Stimulated activated CD8-positive, alpha-beta memory T cell treated with anti-CD3 and anti-CD28 coated beads, Interleukin-15, amount 100 ng/mL, for 24 hours (primary cell): ENCODE measurements at regions not wholly inside any gene's neighbourhood (a gene's known extent, or its start where the extent isn't known, plus 50 kb on each side); places are given as distances from the start of the nearest gene placed in this dataset.
"Not testable (repeated sequence)": the region's sequence is repeated elsewhere in the genome, so short reads cannot be mapped to it uniquely, and the experiment has no call there.

Experiments
- DNase-seq: peaks from one replicate; pipeline ENCODE4 v3.0.0-alpha.2; 2020; ENCODE audit warnings: low read depth

DNA sequence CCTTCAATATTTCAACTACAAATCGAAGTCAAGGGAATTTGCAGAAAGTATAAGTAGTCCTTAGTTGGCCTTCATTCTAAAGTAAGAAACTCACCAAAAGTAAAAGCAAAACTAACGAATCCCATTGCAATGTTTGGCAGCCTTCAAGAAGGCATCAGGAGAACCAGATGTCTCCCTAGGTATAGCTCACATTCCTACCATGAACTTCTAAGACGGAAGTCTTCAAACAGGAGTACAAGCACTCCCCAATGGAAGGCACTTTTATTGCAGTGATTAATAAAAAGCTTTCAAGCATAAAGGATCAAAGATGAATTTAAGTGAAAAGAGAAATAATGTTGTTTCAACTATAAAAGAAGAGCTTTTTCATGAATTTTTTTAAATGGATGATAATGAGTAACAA is 236.0 kb upstream of the NR5A2 start:
- DNase-seq, result no peak

- DNase-seq, result no peak
Measured at GRCh38 chr1:199792874-199793273, 234.6 kb upstream of the NR5A2 start.

DNA sequence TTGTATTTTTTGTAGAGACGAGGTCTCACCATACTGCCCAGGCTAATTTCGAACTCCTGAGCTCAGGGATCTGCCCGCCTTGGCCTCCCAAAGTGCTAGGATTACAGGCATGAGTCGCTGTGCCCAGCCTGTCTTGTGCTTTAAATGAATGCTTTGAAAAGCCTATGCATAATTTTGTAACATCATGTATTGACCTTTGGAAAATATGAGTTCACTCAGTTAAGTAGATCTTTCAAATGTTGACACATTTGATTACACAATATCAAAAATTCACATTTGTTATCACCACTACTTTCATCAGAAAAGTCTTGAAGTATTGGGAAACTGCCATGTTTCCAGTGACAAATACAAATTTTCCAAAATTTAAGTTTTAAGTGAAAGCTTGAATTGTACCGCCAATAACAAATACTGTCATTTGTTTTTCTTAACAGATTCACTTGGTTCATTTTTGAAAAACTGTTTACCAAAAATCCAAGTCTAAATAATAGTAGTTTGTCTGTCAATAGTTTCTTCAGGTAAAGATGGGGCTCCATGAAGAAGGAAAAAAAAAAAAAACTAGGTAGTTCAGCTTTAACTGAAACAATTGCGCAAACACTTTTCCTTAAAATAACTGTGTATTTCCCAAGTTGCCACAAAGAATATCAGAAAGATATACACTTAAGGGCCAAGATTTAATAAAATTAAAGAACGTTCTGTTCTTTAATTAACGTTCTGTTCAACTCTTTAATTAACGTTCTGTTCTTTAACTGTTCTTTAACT is 233.2 kb upstream of the NR5A2 start:
- no peak for DNase-seq

DNA sequence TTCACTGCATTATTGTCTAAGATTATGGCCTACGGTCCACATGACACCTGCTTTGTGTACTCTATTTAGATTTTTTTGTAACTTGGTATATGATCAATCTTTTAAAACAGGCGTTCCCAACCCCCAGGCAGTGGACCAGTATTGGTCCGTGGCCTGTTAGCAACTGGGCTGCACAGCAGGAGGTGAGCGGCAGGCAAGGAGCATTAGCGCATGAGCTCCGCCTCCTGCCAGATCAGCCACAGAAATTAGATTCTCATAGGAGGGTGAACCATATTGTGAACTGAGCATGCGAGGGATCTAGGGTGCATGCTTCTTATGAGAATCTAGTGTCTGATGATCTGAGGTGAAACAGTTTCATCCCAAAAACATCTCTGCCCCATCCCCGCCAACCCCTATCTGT is 228.4 kb upstream of the NR5A2 start:
- no peak for DNase-seq

DNA sequence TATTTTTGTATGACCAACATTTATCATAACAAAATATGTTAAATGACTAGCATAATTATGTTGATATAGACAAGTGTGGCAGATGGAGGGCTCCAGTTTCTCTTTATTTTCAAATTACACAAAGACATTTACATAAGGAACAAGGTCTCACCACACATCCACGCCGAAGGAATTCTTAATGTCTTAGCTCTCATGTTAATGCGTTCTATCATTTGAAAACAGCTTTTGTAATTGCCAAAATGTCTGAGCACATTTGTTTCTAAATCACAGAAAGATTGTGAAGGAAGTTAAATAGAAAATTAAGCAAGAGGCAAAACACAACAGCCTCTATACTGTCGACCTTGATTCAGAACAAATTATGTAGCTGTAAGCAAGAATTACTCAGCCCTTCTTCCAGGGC is 223.0 kb upstream of the NR5A2 start:
- DNase-seq, result no peak

DNA sequence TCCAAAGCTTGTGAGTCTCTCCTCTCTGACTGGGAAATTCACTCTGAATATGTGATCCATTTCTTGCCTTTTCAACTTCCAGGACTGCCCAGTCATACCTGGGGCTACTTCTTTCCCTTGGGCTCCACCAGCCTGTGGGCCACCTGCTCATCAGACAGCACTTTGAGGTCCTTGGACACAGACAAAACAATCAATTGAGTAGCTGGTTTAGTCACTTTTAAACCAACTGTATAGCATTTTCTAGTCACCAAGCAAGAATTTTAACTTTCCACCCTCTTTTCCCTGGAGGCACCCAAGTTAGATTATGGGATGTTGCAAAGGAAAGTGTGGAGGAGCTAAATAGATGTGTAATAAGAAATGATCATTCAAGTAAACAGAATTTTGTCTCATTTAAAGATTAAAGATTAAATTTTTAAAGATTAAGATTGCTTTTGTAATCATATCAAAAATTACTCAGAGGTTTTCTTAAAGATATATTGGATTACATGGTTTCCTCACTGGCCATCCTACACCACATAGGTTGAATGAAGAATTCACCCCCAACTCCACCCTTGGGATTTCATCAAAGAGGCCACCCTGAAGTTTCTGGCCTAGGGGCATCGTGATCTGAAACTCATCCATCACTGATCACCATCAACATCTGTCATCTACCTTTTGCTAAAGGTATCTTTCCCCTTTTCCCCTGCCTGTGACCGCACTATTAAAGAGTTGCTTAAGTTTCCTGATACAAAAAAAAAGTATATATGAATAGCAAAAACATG is 219.2 kb upstream of the NR5A2 start:
- no peak for DNase-seq

GRCh38 chr1:199809311-199809710 is 218.2 kb upstream of the NR5A2 start:
- no peak for DNase-seq

GRCh38 chr1:199811163-199811562 is 216.3 kb upstream of the NR5A2 start:
- no peak for DNase-seq

GRCh38 chr1:199813198-199813597 is 214.3 kb upstream of the NR5A2 start:
- DNase-seq, result no peak

DNA sequence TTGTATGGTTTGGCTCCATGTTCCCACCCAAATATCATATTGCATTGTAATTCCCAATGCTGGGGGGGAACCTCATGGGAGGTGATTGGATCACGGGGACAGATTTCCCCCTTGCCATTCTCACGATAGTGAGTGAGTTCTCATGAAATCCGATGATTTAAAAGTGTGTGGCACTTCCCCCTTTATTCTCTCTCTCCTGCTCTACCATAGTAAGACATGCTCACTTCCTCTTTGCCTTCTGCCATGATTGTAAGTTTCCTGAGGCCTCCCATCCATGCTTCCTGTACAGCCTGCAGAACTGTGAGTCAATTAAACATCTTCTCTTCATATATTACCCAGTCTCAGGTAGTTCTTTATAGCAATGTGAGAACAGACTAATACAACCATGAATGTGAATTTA is 211.6 kb upstream of the NR5A2 start:
- no peak for DNase-seq

GRCh38 chr1:199817266-199817665 is 210.2 kb upstream of the NR5A2 start:
- DNase-seq, result no peak

- no peak for DNase-seq
Measured at GRCh38 chr1:199821029-199821779, 206.3 kb upstream of the NR5A2 start.

- DNase-seq, result no peak
Measured at GRCh38 chr1:199832451-199832850, 195.1 kb upstream of the NR5A2 start.

DNA sequence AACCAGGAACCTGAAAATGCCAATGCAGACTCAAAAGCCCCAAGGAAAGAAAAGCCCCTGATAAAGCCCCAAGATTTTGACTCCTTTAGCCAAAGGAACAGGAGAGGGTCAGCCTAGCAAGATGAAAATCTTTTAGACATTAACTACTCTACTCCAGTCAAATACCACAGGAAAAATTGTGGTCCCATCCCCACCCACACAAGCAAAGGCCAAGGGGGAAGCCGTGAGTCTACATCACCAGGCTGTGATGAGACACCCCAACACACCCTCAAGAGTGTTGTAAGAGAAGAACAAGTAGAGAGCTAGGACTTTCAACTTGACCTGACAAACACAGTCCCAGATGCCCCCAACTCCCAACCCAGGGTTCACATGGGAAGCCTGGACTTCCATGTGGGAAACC is 192.8 kb upstream of the NR5A2 start:
- no peak for DNase-seq

DNA sequence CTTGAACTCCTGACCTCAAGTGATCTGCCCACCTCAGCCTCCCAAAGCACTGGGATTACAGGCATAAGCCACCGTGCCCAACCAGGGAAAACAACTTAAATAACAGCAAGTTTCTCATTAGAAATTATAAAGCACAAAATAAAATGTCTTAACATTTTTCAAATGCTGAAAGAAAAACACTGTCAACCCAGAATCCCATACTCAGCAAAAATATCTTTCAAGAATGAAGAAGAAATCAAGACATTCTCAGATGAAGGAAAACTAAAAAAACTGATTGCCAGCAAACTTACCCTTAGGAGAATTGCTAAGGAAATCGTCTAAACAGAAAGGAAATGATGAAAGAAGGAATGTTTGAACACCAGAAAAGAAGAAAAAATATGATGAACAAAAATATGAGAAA is 191.1 kb upstream of the NR5A2 start:
- DNase-seq, result no peak

DNA sequence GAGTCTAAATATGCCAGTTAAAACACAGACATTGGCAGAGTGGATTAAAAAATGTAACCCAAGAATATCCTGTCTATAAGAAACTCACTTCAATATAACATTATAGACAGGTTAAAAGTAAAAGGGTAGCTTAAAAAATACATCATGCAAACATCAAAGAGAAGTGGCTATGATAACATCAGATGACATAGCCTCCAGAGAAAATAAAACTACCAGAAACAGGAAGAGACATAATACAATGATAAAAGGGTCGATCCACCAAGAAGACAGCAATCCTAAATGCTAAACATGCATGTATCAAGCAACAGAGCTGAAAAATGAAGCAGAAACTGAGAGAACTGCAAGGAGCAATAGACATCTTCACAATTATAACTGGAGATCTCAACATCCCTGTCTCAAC is 190.2 kb upstream of the NR5A2 start:
- DNase-seq, result no peak

DNA sequence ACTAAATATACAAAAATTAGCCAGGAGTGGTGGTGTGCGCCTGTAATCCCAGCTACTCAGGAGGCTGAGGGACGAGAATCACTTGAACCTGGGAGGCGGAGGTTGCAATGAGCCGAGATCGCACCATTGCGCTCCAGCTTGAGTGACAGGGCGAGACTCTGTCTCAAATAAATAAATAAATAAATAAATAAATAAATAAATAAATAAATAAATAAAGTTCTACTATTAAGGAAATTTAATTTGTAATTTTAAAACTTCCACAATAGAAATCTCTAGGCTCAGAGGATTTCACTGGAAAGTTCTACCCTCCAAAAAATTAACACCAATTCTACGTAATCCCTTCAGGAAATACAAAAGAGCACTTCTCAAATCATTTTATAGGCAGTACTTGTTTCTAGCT is 187.9 kb upstream of the NR5A2 start:
- not testable (repeated sequence) for DNase-seq

- not testable (repeated sequence) for DNase-seq
Measured at GRCh38 chr1:199843096-199843495, 184.4 kb upstream of the NR5A2 start.

DNA sequence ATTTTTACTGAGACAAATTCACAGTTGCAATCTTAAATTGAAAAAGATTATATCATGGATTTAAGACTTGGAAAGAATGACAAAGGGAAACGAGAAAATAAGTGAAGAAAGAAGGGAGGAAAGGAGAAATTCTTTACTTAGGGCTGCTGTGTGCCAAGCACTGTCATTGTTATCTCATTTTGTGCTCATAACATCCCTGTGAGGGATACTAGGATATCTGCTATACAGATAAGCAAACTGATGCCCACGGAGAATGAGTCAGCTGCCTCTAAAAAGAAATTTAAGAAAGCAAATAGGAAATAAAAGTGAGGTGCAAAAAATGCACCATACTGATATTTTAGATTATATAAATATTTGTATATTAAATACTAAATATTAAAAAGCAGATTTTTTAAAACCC is 183.6 kb upstream of the NR5A2 start:
- DNase-seq, result no peak

DNA sequence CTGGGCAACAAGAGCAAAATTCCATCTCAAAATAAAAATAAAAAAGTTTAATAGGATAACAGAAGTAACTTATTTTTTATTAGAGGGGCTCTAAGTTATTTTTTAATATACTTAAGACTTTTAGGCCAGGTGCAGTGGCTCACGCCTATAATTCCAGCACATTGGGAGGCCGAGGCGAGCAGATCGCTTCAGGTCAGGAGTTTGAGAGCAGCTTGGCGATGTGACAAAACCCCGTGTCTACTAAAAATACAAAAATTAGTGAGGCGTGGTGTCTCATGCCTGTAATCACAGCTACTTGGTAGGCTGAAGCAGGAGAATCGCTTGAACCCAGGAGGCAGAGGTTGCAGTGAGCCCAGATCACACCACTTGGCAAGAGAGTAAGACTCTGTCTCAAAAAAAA is 180.5 kb upstream of the NR5A2 start:
- DNase-seq, result no peak

DNA sequence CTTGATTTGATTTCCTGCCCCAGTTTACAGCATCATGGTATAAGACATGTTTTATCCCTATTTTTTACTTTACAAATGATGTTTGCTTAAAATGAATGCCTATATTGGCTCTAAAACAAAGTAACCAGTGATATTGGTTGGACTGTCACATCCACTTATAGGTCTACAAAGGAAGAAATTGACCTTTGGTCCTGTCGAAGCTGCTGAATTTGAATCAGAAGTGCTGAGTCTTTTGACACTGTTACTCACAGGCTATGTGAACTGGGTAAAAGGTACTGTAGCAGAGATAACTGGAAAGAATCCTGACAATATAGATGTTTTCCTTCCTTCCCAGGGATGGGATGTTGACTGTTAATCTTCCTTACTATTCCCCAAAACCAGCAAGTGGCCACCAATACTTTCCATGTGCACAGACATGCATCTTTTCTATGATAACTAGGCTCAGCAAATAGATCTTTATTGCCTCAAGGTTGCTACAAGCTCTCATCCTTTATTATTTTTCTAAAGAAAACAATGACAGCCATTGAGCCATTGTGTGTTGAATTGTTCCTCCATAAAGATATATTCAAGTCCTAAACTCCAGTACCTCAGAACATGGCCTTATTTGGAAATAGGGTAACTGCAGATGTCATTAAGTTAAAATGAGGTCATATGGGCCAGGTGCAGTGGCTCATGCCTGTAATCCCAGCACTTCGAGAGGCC is 175.9 kb upstream of the NR5A2 start:
- no peak for DNase-seq

GRCh38 chr1:199854686-199855321 is 172.7 kb upstream of the NR5A2 start:
- no peak for DNase-seq
